IMR-90 (cell line): ENCODE measurements at regions not wholly inside any gene's neighbourhood (a gene's known extent, or its start where the extent isn't known, plus 50 kb on each side); places are given as distances from the start of the nearest gene placed in this dataset.

Experiments
- ATAC-seq: fragments of 200-7000 bp; cut with Tn5 transposase; 2 replicates; pipeline ENCODE4 v1.9.1; 2020; ENCODE audit warnings: low read depth, mild to moderate bottlenecking, moderate library complexity
- BruUV-seq: library from RNA; stranded (reverse); fragments of 400-500 nt; replicated peaks from 2 replicates; lab custom pipeline; 2021; lab: Mats Ljungman, UMichigan
- CTCF ChIA-PET: fragments of 300-600 bp; formaldehyde crosslinking; extraction: SDS; loops from one replicate; lab custom pipeline; 2021; ENCODE audit warnings: antibody characterized with exemption; lab: Yijun Ruan, JAX
- POLR2A ChIA-PET: fragments of 300-600 bp; sonication (Branson Sonifier 250); formaldehyde crosslinking; loops from one replicate; lab custom pipeline; 2022; ENCODE audit warnings: antibody characterized with exemption; ENCODE audit not compliant: unreplicated experiment; lab: Charles Lee
- DNase-seq: peaks from one replicate; pipeline ENCODE4 v3.0.0; 2013
- H2AFZ ChIP-seq: replicated peaks from 2 replicates; pipeline ENCODE3; 2013; ENCODE audit warnings: low read length, mild to moderate bottlenecking; ENCODE audit not compliant: poor library complexity
- H2AK5ac ChIP-seq: 2 replicates; pipeline ENCODE4 v1.6.1; 2013; ENCODE audit warnings: low read depth, low read length, inconsistent platforms
- H2AK9ac ChIP-seq: replicated peaks from 2 replicates; pipeline ENCODE3; 2013; ENCODE audit warnings: mild to moderate bottlenecking, low read depth, low read length, moderate library complexity; ENCODE audit not compliant: poor library complexity
- H2BK120ac ChIP-seq: 2 replicates; pipeline ENCODE4 v1.6.1; 2013; ENCODE audit warnings: low read depth, low read length, inconsistent platforms
- H2BK15ac ChIP-seq: 3 replicates; pipeline ENCODE4 v1.6.1; 2013; ENCODE audit warnings: low read depth, low read length, inconsistent platforms
- H2BK20ac ChIP-seq: 2 replicates; pipeline ENCODE4 v1.6.1; 2013; ENCODE audit warnings: low read depth, mild to moderate bottlenecking, inconsistent platforms, low read length, moderate library complexity
- H2BK5ac ChIP-seq: 2 replicates; pipeline ENCODE4 v1.6.1; 2013; ENCODE audit warnings: mild to moderate bottlenecking, low read depth, low read length, inconsistent platforms; ENCODE audit not compliant: poor library complexity, severe bottlenecking
- H3K14ac ChIP-seq: replicated peaks from 2 replicates; pipeline ENCODE4 v1.6.1; 2013; ENCODE audit warnings: low read depth, low read length, inconsistent platforms
- H3K18ac ChIP-seq: 2 replicates; pipeline ENCODE4 v1.6.1; 2013; ENCODE audit warnings: low read depth, low read length, control low read depth
- H3K23ac ChIP-seq: 2 replicates; pipeline ENCODE4 v1.6.1; 2013; ENCODE audit warnings: low read depth, low read length, inconsistent platforms
- H3K27ac ChIP-seq: 2 replicates; pipeline ENCODE4 v1.5.1; 2013; ENCODE audit warnings: mild to moderate bottlenecking, control low read depth, low read length; ENCODE audit not compliant: insufficient read depth
- H3K27me3 ChIP-seq: 2 replicates; pipeline ENCODE4 v1.6.1; 2013; ENCODE audit warnings: low read length; ENCODE audit not compliant: control insufficient read depth, insufficient read depth
- H3K36me3 ChIP-seq: 2 replicates; pipeline ENCODE4 v1.6.1; 2013; ENCODE audit warnings: low read length, mixed read lengths; ENCODE audit not compliant: control insufficient read depth, insufficient read depth
- H3K4ac ChIP-seq: 2 replicates; pipeline ENCODE4 v1.6.1; 2013; ENCODE audit warnings: low read depth, low read length, inconsistent platforms
- H3K4me1 ChIP-seq: 2 replicates; pipeline ENCODE4 v1.6.1; 2013; ENCODE audit warnings: low read length, mixed read lengths; ENCODE audit not compliant: control insufficient read depth, insufficient read depth
- H3K4me2 ChIP-seq: 2 replicates; pipeline ENCODE4 v1.6.1; 2013; ENCODE audit warnings: low read depth, mild to moderate bottlenecking, control low read depth, low read length, moderate library complexity
- H3K4me3 ChIP-seq: 2 replicates; pipeline ENCODE4 v1.5.1; 2013; ENCODE audit warnings: low read depth, mild to moderate bottlenecking, control low read depth, low read length, moderate library complexity; ENCODE audit not compliant: insufficient read depth
- H3K56ac ChIP-seq: 2 replicates; pipeline ENCODE4 v1.6.1; 2013; ENCODE audit warnings: low read length, inconsistent platforms; ENCODE audit not compliant: insufficient read depth; ENCODE audit errors: extremely low read depth
- H3K79me1 ChIP-seq, 2 experiments: 2 replicates each; pipeline ENCODE4 v1.6.1; 2013; ENCODE audit warnings: low read length in 2 of 2, inconsistent platforms in 1 of 2, low read depth in 1 of 2
- H3K9ac ChIP-seq: 2 replicates; pipeline ENCODE4 v1.6.1; 2013; ENCODE audit warnings: low read depth, low read length, control low read depth
- H3K9me1 ChIP-seq: 2 replicates; pipeline ENCODE4 v1.6.1; 2013; ENCODE audit warnings: low read length, inconsistent platforms; ENCODE audit not compliant: insufficient read depth
- H3K9me3 ChIP-seq: 2 replicates; pipeline ENCODE4 v1.6.1; 2013; ENCODE audit warnings: low read length; ENCODE audit not compliant: control insufficient read depth, insufficient read depth
- H4K20me1 ChIP-seq: 2 replicates; pipeline ENCODE4 v1.6.1; 2013; ENCODE audit warnings: low read length, inconsistent platforms; ENCODE audit not compliant: insufficient read depth
- H4K5ac ChIP-seq: 2 replicates; pipeline ENCODE4 v1.6.1; 2013; ENCODE audit warnings: mild to moderate bottlenecking, low read depth, low read length, control low read depth
- H4K8ac ChIP-seq, 2 experiments: 2 replicates each; pipeline ENCODE4 v1.6.1; 2013; ENCODE audit warnings: low read depth in 2 of 2, low read length in 2 of 2, control low read depth in 1 of 2, inconsistent platforms in 1 of 2
- H4K91ac ChIP-seq: 2 replicates; pipeline ENCODE4 v1.6.1; 2013; ENCODE audit warnings: low read depth, low read length, inconsistent platforms; ENCODE audit not compliant: insufficient read depth
- BHLHE40 ChIP-seq: fragments of 150-350 bp; IDR thresholded peaks from 2 replicates; pipeline ENCODE4 v1.6.1; 2016; ENCODE audit warnings: mild to moderate bottlenecking, low read depth, low read length
- CEBPB ChIP-seq: IDR thresholded peaks from 2 replicates; pipeline ENCODE4 v1.6.1; 2012; ENCODE audit warnings: low read depth, low read length, improper control_type of control experiment
- CHD1 ChIP-seq: IDR thresholded peaks from 2 replicates; pipeline ENCODE4 v1.6.1; 2012; ENCODE audit warnings: low read depth, low read length, improper control_type of control experiment
- FOS ChIP-seq: fragments of 150-350 bp; IDR thresholded peaks from 2 replicates; pipeline ENCODE4 v1.6.1; 2016; ENCODE audit warnings: low read depth, low read length
- MAFK ChIP-seq: IDR thresholded peaks from 2 replicates; pipeline ENCODE4 v1.6.1; 2012; ENCODE audit warnings: low read depth, low read length, improper control_type of control experiment
- MAZ ChIP-seq: IDR thresholded peaks from 2 replicates; pipeline ENCODE4 v1.6.1; 2012; ENCODE audit warnings: low read depth, mild to moderate bottlenecking, low read length, improper control_type of control experiment, moderate library complexity, borderline replicate concordance
- MXI1 ChIP-seq: IDR thresholded peaks from 2 replicates; pipeline ENCODE4 v1.6.1; 2012; ENCODE audit warnings: low read depth, mild to moderate bottlenecking, low read length, moderate library complexity, borderline replicate concordance
- NFE2L2 ChIP-seq: fragments of 150-350 bp; IDR thresholded peaks from 2 replicates; pipeline ENCODE4 v1.6.1; 2016; ENCODE audit warnings: low read depth, mild to moderate bottlenecking, low read length
- POLR2A ChIP-seq: IDR thresholded peaks from 2 replicates; pipeline ENCODE4 v1.6.1; 2012; ENCODE audit warnings: mild to moderate bottlenecking, low read depth, low read length
- RAD21 ChIP-seq: IDR thresholded peaks from 2 replicates; pipeline ENCODE4 v1.6.1; 2012; ENCODE audit warnings: low read length, improper control_type of control experiment
- RCOR1 ChIP-seq: IDR thresholded peaks from 2 replicates; pipeline ENCODE4 v1.6.1; 2012; ENCODE audit warnings: mild to moderate bottlenecking, low read length, improper control_type of control experiment; ENCODE audit not compliant: insufficient replicate concordance
- RFX5 ChIP-seq: IDR thresholded peaks from 2 replicates; pipeline ENCODE4 v1.8.0; 2012; ENCODE audit warnings: low read depth, mild to moderate bottlenecking, low read length, moderate library complexity
- SMC3 ChIP-seq: fragments of 150-350 bp; IDR thresholded peaks from 2 replicates; pipeline ENCODE4 v1.6.1; 2016; ENCODE audit warnings: low read depth, mild to moderate bottlenecking, antibody characterized with exemption, low read length, moderate library complexity
- WGBS, 2 experiments: methylation state at CpG; one replicate each; pipeline versions ENCODE4 v1.1.5 to v1.1.7; 2013; ENCODE audit warnings: missing lambda C conversion rate in 2 of 2; ENCODE audit not compliant: insufficient read length in 1 of 2; ENCODE audit errors: extremely low coverage in 2 of 2; 5-methylcytosine and 5-hydroxymethylcytosine counted together
- dilution Hi-C: fragments of 300-500 bp; cut with HindIII; formaldehyde crosslinking; loops from one replicate; pipeline ENCODE4 v1.14.3; 2018; ENCODE audit warnings: low sequenced_read_pairs; ENCODE audit not compliant: unreplicated experiment
- in situ Hi-C: fragments of 300-500 bp; cut with MboI; formaldehyde crosslinking; loops from 3 replicates; pipeline ENCODE4 v1.14.3; 2019; ENCODE audit warnings: low sequenced_read_pairs, inconsistent platforms, mixed read lengths
- intact Hi-C: fragments of 100-400 bp; cut with micrococcal nuclease; formaldehyde crosslinking; loops from 2 replicates; pipeline ENCODE4 v1.10.0; 2022
- TF ChIP-seq, protein P1 (sequence below): fragments of 150-350 bp; IDR thresholded peaks from 2 replicates; pipeline ENCODE4 v1.6.1; 2017; ENCODE audit warnings: mild to moderate bottlenecking, antibody characterized with exemption, low read length, low read depth
- TF ChIP-seq, protein P2 (sequence below): fragments of 150-350 bp; IDR thresholded peaks from 2 replicates; pipeline ENCODE4 v1.6.1; 2016; ENCODE audit warnings: low read depth, mild to moderate bottlenecking, low read length, moderate library complexity, borderline replicate concordance
- TF ChIP-seq, protein P3 (sequence below): conservative IDR thresholded peaks from 2 replicates; pipeline ENCODE4 v1.5.1; 2012; ENCODE audit warnings: mild to moderate bottlenecking, low read depth, low read length, improper control_type of control experiment

DNA sequence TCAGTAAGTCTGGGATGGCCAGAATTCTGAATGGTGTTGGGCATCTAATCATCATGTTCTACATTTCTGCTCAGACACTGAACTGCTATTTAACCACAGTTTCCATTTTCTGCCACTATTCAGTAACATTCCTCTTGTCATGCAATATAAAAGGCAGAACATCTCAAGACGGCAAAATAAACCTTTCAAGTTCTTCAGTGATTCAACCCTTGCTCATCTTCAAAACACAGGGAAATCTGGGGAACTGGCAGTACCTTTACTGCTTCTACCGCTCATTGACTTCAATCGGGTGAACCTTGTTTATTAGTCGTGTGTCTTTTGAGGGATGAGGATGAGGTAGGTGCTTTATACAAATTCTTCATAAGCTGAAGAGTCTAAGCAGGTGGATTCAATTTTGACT lies 184.7 kb upstream of the ANK3 start:
- TF ChIP-seq RFX5 (no peak), RAD21 (no peak), CEBPB (no peak), RCOR1 (no peak), MAZ (no peak), FOS (no peak), MXI1 (no peak), CHD1 (no peak), SMC3 (no peak), NFE2L2 (no peak), POLR2A (no peak), MAFK (no peak), BHLHE40 (no peak)
- TF ChIP-seq, protein P1, sequence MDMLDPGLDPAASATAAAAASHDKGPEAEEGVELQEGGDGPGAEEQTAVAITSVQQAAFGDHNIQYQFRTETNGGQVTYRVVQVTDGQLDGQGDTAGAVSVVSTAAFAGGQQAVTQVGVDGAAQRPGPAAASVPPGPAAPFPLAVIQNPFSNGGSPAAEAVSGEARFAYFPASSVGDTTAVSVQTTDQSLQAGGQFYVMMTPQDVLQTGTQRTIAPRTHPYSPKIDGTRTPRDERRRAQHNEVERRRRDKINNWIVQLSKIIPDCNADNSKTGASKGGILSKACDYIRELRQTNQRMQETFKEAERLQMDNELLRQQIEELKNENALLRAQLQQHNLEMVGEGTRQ = no peak
- TF ChIP-seq, protein P2, sequence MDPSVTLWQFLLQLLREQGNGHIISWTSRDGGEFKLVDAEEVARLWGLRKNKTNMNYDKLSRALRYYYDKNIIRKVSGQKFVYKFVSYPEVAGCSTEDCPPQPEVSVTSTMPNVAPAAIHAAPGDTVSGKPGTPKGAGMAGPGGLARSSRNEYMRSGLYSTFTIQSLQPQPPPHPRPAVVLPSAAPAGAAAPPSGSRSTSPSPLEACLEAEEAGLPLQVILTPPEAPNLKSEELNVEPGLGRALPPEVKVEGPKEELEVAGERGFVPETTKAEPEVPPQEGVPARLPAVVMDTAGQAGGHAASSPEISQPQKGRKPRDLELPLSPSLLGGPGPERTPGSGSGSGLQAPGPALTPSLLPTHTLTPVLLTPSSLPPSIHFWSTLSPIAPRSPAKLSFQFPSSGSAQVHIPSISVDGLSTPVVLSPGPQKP = no peak
- TF ChIP-seq, protein P3, sequence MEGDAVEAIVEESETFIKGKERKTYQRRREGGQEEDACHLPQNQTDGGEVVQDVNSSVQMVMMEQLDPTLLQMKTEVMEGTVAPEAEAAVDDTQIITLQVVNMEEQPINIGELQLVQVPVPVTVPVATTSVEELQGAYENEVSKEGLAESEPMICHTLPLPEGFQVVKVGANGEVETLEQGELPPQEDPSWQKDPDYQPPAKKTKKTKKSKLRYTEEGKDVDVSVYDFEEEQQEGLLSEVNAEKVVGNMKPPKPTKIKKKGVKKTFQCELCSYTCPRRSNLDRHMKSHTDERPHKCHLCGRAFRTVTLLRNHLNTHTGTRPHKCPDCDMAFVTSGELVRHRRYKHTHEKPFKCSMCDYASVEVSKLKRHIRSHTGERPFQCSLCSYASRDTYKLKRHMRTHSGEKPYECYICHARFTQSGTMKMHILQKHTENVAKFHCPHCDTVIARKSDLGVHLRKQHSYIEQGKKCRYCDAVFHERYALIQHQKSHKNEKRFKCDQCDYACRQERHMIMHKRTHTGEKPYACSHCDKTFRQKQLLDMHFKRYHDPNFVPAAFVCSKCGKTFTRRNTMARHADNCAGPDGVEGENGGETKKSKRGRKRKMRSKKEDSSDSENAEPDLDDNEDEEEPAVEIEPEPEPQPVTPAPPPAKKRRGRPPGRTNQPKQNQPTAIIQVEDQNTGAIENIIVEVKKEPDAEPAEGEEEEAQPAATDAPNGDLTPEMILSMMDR = no peak
- WGBS, 2 experiments = no CpG with 5 or more reads among the region's 4 CpGs
- CTCF ChIA-PET = no interaction called here
- Histone ChIP-seq H3K27ac (no peak overlapping the region), H3K79me1 (no peaks in the 10 kb centered on the region), H3K4me1 (no peaks in the 10 kb centered on the region), H3K56ac (no peak overlapping the region), H4K20me1 (no peaks in the 10 kb centered on the region), H2AK5ac (no peak overlapping the region), H3K23ac (no peak overlapping the region), H3K4ac (no peak overlapping the region), H2BK15ac (no peak overlapping the region), H4K8ac (no peak overlapping the region), H2AFZ (no peak overlapping the region), H3K9me1 (no peaks in the 10 kb centered on the region), H3K27me3 (no peaks in the 10 kb centered on the region), H2BK120ac (no peak overlapping the region), H3K36me3 (no peaks in the 10 kb centered on the region), H3K9ac (no peak overlapping the region), H2BK5ac (no peak overlapping the region), H2AK9ac (no peak overlapping the region), H4K91ac (no peak overlapping the region), H3K4me2 (no peak overlapping the region), H3K14ac (no peak overlapping the region), H4K5ac (no peak overlapping the region), H3K9me3 (no peaks in the 10 kb centered on the region), H2BK20ac (no peak overlapping the region), H3K4me3 (no peak overlapping the region), H3K18ac (no peak overlapping the region)
- no peak for DNase-seq
- intact Hi-C loops (loop anchor here (5.0 kb wide), 1 partner anchor 127 kb away; no protein-coding TSS in a partner anchor), dilution Hi-C loops (no loop called here), in situ Hi-C loops (no loop called here)
- no peak for ATAC-seq
- no TSS peak for BruUV-seq
- POLR2A ChIA-PET = no interaction called here
